ENCODE measurements at regions not wholly inside any gene's neighbourhood (a gene's known extent, or its start where the extent isn't known, plus 50 kb on each side); places are given as distances from the start of the nearest gene placed in this dataset.

- 50% methylated on average over 1 of the region's 1 CpG for WGBS (ENCODE audit: insufficient coverage, insufficient replicate concordance, low lambda C conversion rate, missing lambda C conversion rate)
- Histone ChIP-seq H3K4me3 (no peak overlapping the region), H3K9ac (ENCODE audit: control insufficient read depth, insufficient read depth, low read length) (no peak overlapping the region), H3K4me2 (ENCODE audit: control insufficient read depth, insufficient read depth) (no peak overlapping the region), H3K27me3 (replicated peaks in 1 of 2; ENCODE audit: control insufficient read depth in 2 of 2, insufficient read depth in 2 of 2, low read length in 1 of 2) (no peaks in the 10 kb centered on the region; a peak in 2 of 4 replicates), H3K9me3 (replicated peaks; ENCODE audit: control insufficient read depth, insufficient read depth, low read length) (no peaks in the 10 kb centered on the region), H3K79me2 (ENCODE audit: control insufficient read depth, insufficient read depth, low read length) (no peaks in the 10 kb centered on the region), H4K20me1 (ENCODE audit: control insufficient read depth, insufficient read depth) (no peaks in the 10 kb centered on the region), H2AFZ (ENCODE audit: control insufficient read depth, low read depth, low read length) (no peak overlapping the region), H3K36me3 (ENCODE audit: control insufficient read depth in 2 of 2, insufficient read depth in 2 of 2, low read length in 1 of 2) (no peaks in the 10 kb centered on the region), H3K27ac (ENCODE audit: control insufficient read depth, insufficient read depth) (no peak overlapping the region), H3K4me1 (ENCODE audit: control insufficient read depth, insufficient read depth, low read length) (no peaks in the 10 kb centered on the region)
- ChIA-PET SMC1A (ENCODE audit: uncharacterized antibody, unreplicated experiment) (interaction anchor here (0.7 kb wide), 1 partner anchor 477 kb away, joined by 3 read pairs; no protein-coding TSS in a partner anchor), RAD21 (ENCODE audit: unreplicated experiment) (no interaction called here), CTCF (interaction anchor here (0.7 to 1.5 kb wide), 2 partner anchors 17 to 20 kb away, joined by 3 to 7 read pairs; no protein-coding TSS in a partner anchor), POLR2A (no interaction called here)
- no peak for DNase-seq (ENCODE audit: low read depth, low spot score)
- BruUV-seq (replicated peaks), result no TSS peak
- TF ChIP-seq TAF1 (IDR thresholded peaks at IDR 0.05; ENCODE audit: borderline replicate concordance, low read depth, low read length) (no peak), EGR1 (IDR thresholded peaks at IDR 0.05; ENCODE audit: borderline replicate concordance in 1 of 2, low read depth in 2 of 2, low read length in 2 of 2) (no peak), MTA2 (IDR thresholded peaks at IDR 0.05; ENCODE audit: low read depth) (no peak)
- intact Hi-C loops (cut with micrococcal nuclease; ENCODE audit: unreplicated experiment) (no loop called here), in situ Hi-C loops (cut with MboI) (no loop called here)
- FAIRE-seq, result no peak
- ATAC-seq, result no peak
Measured at GRCh38 chr12:42003031-42003430, 141.6 kb downstream of the GXYLT1 start.

- Histone ChIP-seq H2AFZ (ENCODE audit: control insufficient read depth, low read depth, low read length) (no peak overlapping the region), H3K9me3 (replicated peaks; ENCODE audit: control insufficient read depth, insufficient read depth, low read length) (no peaks in the 10 kb centered on the region), H3K27ac (ENCODE audit: control insufficient read depth, insufficient read depth) (no peak overlapping the region), H3K9ac (ENCODE audit: control insufficient read depth, insufficient read depth, low read length) (no peak overlapping the region), H4K20me1 (ENCODE audit: control insufficient read depth, insufficient read depth) (no peaks in the 10 kb centered on the region), H3K27me3 (replicated peaks in 1 of 2; ENCODE audit: control insufficient read depth in 2 of 2, insufficient read depth in 2 of 2, low read length in 1 of 2) (no peaks in the 10 kb centered on the region; a peak in 2 of 4 replicates), H3K4me2 (ENCODE audit: control insufficient read depth, insufficient read depth) (no peak overlapping the region), H3K79me2 (ENCODE audit: control insufficient read depth, insufficient read depth, low read length) (no peaks in the 10 kb centered on the region), H3K36me3 (ENCODE audit: control insufficient read depth in 2 of 2, insufficient read depth in 2 of 2, low read length in 1 of 2) (no peaks in the 10 kb centered on the region), H3K4me3 (no peak overlapping the region), H3K4me1 (ENCODE audit: control insufficient read depth, insufficient read depth, low read length) (no peaks in the 10 kb centered on the region)
- intact Hi-C loops (cut with micrococcal nuclease; ENCODE audit: unreplicated experiment) (no loop called here), in situ Hi-C loops (cut with MboI) (no loop called here)
- TF ChIP-seq POLR2AphosphoS5 (IDR thresholded peaks at IDR 0.05; ENCODE audit: low read length), result no peak
- TF ChIP-seq NFIC (IDR thresholded peaks at IDR 0.05; ENCODE audit: low read depth, low read length), result no peak
- ChIA-PET SMC1A (ENCODE audit: uncharacterized antibody, unreplicated experiment) (interaction anchor here (0.7 kb wide), 1 partner anchor 478 kb away, joined by 3 read pairs; no protein-coding TSS in a partner anchor), CTCF (interaction anchor here (0.5 to 1.5 kb wide), 5 partner anchors 18 to 1031 kb away, joined by 3 to 7 read pairs (median 3); no protein-coding TSS in a partner anchor), RAD21 (ENCODE audit: unreplicated experiment) (no interaction called here), POLR2A (no interaction called here)
- DNase-seq (ENCODE audit: low read depth, low spot score) (no peak), ATAC-seq (no peak), FAIRE-seq (no peak)
- 0% methylated on average over 1 of the region's 1 CpG for WGBS (ENCODE audit: insufficient coverage, insufficient replicate concordance, low lambda C conversion rate, missing lambda C conversion rate)
- no TSS peak for BruUV-seq (replicated peaks)
Measured at GRCh38 chr12:42002563-42002962, 142.1 kb downstream of the GXYLT1 start.

Measured in GM12878 (cell line).